SK-N-DZ (cell line): ENCODE measurements at regions not wholly inside any gene's neighbourhood (a gene's known extent, or its start where the extent isn't known, plus 50 kb on each side); places are given as distances from the start of the nearest gene placed in this dataset.
A peak's percentile ranks its signal among the peaks of the same experiment; 100 is the strongest.

Source experiments
- DNase-seq: peaks from one replicate; pipeline ENCODE4 v3.0.0-alpha.2; 2015; ENCODE audit warnings: low spot score

DNA sequence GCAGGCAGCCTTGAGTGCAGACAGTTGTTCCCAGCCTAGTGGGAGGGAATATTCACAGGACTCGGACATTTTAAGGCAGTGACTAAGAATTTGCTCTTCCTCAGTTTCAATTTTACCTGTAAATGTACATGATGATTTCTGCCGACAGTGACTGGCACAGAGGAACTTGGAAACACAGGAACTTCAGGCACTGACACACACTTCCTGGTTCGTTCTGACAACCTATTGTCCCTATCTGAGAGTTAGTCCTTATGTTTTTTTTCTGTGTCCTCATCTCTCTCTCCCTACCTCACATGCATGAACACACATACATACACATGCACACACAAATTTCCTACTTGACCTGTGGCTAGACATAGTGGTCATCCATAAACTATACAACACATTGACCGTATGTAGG, 89.4 kb upstream of the CD180 start:
- no peak for DNase-seq

DNA sequence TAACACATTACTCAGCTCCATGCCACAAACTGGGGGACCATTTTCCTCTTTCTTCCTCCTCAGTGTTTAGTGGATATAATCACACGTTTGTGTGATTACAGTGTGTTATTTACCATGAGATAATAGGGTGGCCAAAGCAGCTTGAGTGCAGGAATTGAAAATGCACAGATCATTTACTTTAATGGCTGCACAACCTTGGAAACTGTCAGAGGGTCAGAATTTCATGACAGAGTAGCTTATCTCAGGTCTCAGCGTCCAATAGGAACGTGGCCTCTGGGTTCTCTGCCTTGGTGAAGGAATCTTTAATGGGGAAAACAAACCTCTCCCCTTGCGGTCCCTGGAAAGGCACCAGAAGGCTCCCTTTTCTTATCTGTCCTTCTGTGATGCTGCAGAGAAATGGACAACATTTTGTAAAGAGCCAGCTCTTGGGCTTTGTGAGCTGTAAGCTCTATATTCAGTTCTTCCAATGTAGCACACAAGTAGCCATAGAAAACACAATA, 87.4 kb upstream of the CD180 start:
- no peak for DNase-seq

- DNase-seq: no peak
Observed at GRCh38 chr5:67283275-67283987, 86.8 kb upstream of the CD180 start.

- no peak for DNase-seq
Observed at GRCh38 chr5:67281874-67282273, 85.3 kb upstream of the CD180 start.

DNA sequence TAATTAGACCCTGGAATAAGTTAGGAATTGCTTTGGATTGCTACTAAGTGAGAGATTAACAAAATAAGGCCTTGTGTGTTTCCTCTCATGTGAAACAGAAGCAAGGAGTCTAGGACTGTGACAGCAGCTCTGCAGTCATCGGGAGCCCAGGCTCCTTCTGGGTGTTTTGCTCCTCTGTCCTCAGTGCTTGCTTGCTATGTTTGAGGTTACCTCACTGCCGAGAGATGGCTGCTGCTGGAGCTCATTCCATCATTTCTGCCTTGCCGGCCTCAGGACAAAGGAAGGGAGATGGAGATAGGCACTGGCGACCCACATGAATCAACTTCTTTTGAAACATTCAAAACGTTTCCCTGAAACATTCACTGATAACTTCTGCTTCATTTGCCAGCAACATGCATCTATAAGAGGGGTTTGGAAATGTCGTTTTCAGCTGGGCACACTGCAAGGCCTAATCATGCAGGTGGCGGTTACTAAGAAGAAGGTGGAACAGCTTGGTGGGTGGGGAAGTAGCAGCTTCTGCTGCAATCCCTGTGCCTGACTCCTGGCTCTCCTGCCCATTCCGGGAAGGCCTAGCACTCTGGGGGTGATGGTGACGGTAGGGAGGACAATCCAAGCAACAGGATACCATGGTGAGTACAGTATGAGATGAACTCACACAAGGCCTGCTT, 77.2 kb upstream of the CD180 start:
- DNase-seq: no peak

- DNase-seq: no peak
Observed at GRCh38 chr5:67272453-67273130, 76.0 kb upstream of the CD180 start.

DNA sequence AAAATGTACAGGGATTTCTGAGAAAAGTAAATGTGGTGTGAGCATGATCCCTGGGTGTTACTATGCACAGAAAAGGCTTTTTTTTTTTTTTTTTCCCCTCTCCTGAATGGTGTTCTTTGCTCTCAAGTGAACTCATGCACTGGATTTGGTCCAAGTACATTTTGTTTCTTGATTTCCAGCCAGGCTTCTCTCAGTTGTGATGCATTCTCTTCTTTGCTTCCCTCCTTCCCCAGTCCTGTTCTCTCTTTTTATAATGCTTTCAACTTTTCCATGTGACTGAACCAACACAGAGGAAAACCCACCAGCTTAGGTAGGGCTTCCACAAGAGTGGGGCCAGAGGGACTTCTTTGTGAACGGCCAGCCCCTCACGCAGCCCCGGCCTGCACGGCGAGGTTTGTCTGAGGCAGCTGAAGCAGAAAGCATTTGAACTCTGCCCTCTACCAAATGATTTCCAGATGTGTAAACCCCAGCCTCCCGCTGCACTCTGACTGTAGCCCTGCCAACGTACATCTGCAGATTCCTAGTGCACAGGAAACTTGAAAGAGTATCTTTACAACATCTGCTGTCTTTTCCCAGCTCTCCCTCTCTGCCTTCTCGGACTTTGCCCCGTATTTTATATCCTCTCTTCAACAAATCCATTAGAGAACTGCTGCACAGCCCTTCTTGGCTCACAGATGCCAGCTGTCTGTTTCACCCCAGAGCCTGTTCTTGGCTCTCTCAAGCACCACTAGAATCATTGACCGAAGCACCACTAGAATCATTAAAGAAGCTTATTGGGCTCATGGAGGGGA, 71.8 kb upstream of the CD180 start:
- peak; percentile 87 for DNase-seq

- no peak for DNase-seq
Observed at GRCh38 chr5:67267512-67268216, 71.1 kb upstream of the CD180 start.

GRCh38 chr5:67266654-67267350, 70.2 kb upstream of the CD180 start:
- no peak for DNase-seq

GRCh38 chr5:67265951-67266350, 69.4 kb upstream of the CD180 start:
- DNase-seq: no peak

GRCh38 chr5:67263656-67264408, 67.2 kb upstream of the CD180 start:
- DNase-seq: no peak

- no peak for DNase-seq
Observed at GRCh38 chr5:67262956-67263355, 66.4 kb upstream of the CD180 start.

GRCh38 chr5:67262206-67262605, 65.6 kb upstream of the CD180 start:
- DNase-seq: no peak

- no peak for DNase-seq
Observed at GRCh38 chr5:67259548-67260215, 63.1 kb upstream of the CD180 start.

GRCh38 chr5:67257500-67257899, 60.9 kb upstream of the CD180 start:
- no peak for DNase-seq

GRCh38 chr5:67257077-67257476, 60.5 kb upstream of the CD180 start:
- DNase-seq: no peak

DNA sequence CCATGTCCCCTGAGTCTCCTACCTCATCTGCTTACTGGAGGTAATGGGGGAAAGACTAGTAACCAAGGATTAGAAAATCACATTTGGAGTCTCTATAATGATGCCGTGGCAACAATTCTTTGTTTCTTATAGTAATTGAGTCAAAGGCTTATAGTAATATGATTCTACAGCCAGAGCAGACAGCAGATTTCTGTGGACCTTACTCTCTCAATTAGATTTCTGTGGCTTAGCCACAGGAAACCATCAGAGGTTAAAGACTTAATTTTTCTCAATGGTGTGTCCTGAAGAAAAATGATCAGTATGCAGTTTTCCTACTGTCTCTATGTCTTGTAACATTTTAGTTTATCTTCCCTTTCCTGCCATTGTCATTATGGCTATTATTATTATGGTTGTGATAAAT, 59.3 kb upstream of the CD180 start:
- DNase-seq: no peak

DNA sequence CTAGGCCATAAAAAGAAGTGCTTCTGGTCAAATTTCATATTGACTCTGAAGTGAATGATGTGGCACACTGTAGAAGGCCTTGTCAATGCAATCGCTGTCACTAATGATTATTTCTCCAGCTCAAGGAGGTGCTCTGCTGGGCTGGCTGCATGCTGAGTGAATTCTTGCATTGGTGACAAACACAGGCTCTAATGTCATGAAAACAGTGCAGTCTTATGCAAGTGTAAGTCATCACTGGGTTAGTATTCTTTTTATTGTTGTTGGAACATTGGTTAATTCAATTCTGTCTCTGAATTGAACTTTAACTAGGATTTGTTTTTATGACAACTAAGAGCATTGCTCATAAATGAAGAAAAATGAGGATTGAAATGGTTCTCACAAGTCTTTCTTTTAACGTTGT, 57.3 kb upstream of the CD180 start:
- DNase-seq: no peak

DNA sequence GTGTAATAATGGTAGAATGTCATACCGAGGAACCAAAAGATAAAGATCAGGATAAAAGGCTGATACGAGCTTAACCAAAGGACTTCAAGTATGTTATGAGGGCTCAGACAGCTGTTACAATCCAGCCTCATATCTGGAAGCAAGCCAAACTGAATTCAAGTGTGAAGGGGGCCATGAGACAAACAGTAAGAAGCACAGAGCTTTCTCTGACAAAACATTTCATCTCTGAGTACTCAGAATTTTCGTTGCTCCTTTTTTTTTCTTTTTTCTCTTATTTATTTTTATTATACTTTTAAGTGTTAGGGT, 52.9 kb upstream of the CD180 start:
- DNase-seq: peak; percentile 38
